DND-41 (cell line): ENCODE measurements at regions not wholly inside any gene's neighbourhood (a gene's known extent, or its start where the extent isn't known, plus 50 kb on each side); places are given as distances from the start of the nearest gene placed in this dataset.

Source experiments
- EZH2 ChIP-seq: IDR thresholded peaks from 3 replicates; pipeline ENCODE4 v1.6.1; 2012; ENCODE audit warnings: borderline replicate concordance, low read depth, mild to moderate bottlenecking, moderate library complexity, low read length, inconsistent platforms; ENCODE audit not compliant: severe bottlenecking
- TF ChIP-seq, protein P1 (sequence below): IDR thresholded peaks from 2 replicates; pipeline ENCODE4 v1.5.1; 2012; ENCODE audit warnings: borderline replicate concordance, low read length, moderate library complexity, mild to moderate bottlenecking; ENCODE audit not compliant: poor library complexity, severe bottlenecking; ENCODE audit errors: extremely low read depth

DNA sequence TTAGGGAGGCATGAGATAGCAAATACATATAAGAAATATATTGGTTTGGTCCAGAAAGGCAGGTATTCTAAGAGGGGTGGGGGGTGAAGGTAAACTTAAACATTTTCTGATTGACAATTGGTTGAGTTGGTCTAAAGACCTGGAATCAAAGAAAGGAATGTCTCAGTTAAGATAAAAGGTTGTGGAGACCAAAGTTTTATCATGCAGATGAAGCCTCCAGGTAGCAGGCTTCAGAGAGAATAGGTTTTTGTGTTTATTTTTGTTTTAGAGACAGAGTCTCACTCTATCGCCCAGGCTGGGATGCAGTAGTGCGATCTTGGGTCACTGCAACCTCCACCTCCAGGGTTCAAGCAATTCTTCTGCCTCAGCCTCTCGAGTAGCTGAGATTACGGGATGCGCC is 80.5 kb downstream of the NPAP1 start:
- TF ChIP-seq, protein P1, sequence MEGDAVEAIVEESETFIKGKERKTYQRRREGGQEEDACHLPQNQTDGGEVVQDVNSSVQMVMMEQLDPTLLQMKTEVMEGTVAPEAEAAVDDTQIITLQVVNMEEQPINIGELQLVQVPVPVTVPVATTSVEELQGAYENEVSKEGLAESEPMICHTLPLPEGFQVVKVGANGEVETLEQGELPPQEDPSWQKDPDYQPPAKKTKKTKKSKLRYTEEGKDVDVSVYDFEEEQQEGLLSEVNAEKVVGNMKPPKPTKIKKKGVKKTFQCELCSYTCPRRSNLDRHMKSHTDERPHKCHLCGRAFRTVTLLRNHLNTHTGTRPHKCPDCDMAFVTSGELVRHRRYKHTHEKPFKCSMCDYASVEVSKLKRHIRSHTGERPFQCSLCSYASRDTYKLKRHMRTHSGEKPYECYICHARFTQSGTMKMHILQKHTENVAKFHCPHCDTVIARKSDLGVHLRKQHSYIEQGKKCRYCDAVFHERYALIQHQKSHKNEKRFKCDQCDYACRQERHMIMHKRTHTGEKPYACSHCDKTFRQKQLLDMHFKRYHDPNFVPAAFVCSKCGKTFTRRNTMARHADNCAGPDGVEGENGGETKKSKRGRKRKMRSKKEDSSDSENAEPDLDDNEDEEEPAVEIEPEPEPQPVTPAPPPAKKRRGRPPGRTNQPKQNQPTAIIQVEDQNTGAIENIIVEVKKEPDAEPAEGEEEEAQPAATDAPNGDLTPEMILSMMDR: no peak
- TF ChIP-seq EZH2: no peak
